ENCODE measurements at regions not wholly inside any gene's neighbourhood (a gene's known extent, or its start where the extent isn't known, plus 50 kb on each side); places are given as distances from the start of the nearest gene placed in this dataset.

GRCh38 chr2:35409762-35410161 lies 945.8 kb upstream of the CRIM1 start:
- no peak for ATAC-seq
- 84 to 100% methylated on average over 1 to 2 of the region's 2 CpGs for WGBS, 2 donors (ENCODE audit: low coverage in 1 of 2)
- no peak overlapping the region for H3K27ac ChIP-seq
- no peaks in the 10 kb centered on the region for H3K36me3 ChIP-seq
- H3K4me1 ChIP-seq = no peaks in the 10 kb centered on the region
- no peak overlapping the region for H3K4me3 ChIP-seq
- no peaks in the 10 kb centered on the region for H3K9me3 ChIP-seq
- TF ChIP-seq CTCF (IDR thresholded peaks at IDR 0.05) (no peak), EP300 (IDR thresholded peaks at IDR 0.05) (no peak), POLR2A (IDR thresholded peaks at IDR 0.05) (no peak), POLR2AphosphoS5 (IDR thresholded peaks at IDR 0.05) (no peak)
- no peaks in the 10 kb centered on the region for H3K27me3 ChIP-seq

- ATAC-seq = no peak
These were observed 947.3 kb upstream of the CRIM1 start for GRCh38 chr2:35408320-35408719.

GRCh38 chr2:35391736-35392442 lies 963.7 kb upstream of the CRIM1 start:
- H3K36me3 ChIP-seq = no peaks in the 10 kb centered on the region
- no peak overlapping the region for H3K27ac ChIP-seq
- no peaks in the 10 kb centered on the region for H3K9me3 ChIP-seq
- H3K4me3 ChIP-seq = no peak overlapping the region
- H3K27me3 ChIP-seq = no peaks in the 10 kb centered on the region
- H3K4me1 ChIP-seq = no peaks in the 10 kb centered on the region
- ATAC-seq = peak; percentile 31
- TF ChIP-seq EP300 (IDR thresholded peaks at IDR 0.05) (no peak), POLR2AphosphoS5 (IDR thresholded peaks at IDR 0.05) (no peak), CTCF (IDR thresholded peaks at IDR 0.05) (no peak), POLR2A (IDR thresholded peaks at IDR 0.05) (no peak)
- WGBS, 2 donors (ENCODE audit: low coverage in 1 of 2) = 92 to 93% methylated on average over 6 to 9 of the region's 22 CpGs

More at GRCh38 chr2:35408320-35408719, 947.3 kb upstream of the CRIM1 start:
- TF ChIP-seq POLR2AphosphoS5 (IDR thresholded peaks at IDR 0.05) (no peak), POLR2A (IDR thresholded peaks at IDR 0.05) (no peak), EP300 (IDR thresholded peaks at IDR 0.05) (no peak), CTCF (IDR thresholded peaks at IDR 0.05) (no peak)
- Histone ChIP-seq H3K4me1 (no peaks in the 10 kb centered on the region), H3K9me3 (no peaks in the 10 kb centered on the region), H3K36me3 (no peaks in the 10 kb centered on the region), H3K4me3 (no peak overlapping the region), H3K27ac (no peak overlapping the region), H3K27me3 (no peaks in the 10 kb centered on the region)

GRCh38 chr2:35378791-35379190 lies 976.8 kb upstream of the CRIM1 start:
- no peaks in the 10 kb centered on the region for H3K4me1 ChIP-seq
- H3K4me3 ChIP-seq = no peak overlapping the region
- no peaks in the 10 kb centered on the region for H3K27me3 ChIP-seq
- 56 to 62% methylated on average over 1 of the region's 1 CpG for WGBS, 2 donors (ENCODE audit: low coverage in 1 of 2)
- ATAC-seq = no peak
- H3K27ac ChIP-seq = no peak overlapping the region
- no peaks in the 10 kb centered on the region for H3K36me3 ChIP-seq
- TF ChIP-seq CTCF (IDR thresholded peaks at IDR 0.05) (no peak), POLR2A (IDR thresholded peaks at IDR 0.05) (no peak), EP300 (IDR thresholded peaks at IDR 0.05) (no peak), POLR2AphosphoS5 (IDR thresholded peaks at IDR 0.05) (no peak)
- no peaks in the 10 kb centered on the region for H3K9me3 ChIP-seq

- ATAC-seq = no peak
- Histone ChIP-seq H3K36me3 (no peaks in the 10 kb centered on the region), H3K4me3 (no peak overlapping the region), H3K9me3 (no peaks in the 10 kb centered on the region), H3K27me3 (no peaks in the 10 kb centered on the region), H3K27ac (no peak overlapping the region), H3K4me1 (peaks cover 0 to 8% (median 0%) of the 10 kb centered on the region in 3 donors)
- 84 to 96% methylated on average over 4 of the region's 4 CpGs for WGBS, 2 donors (ENCODE audit: low coverage in 1 of 2)
- TF ChIP-seq CTCF (IDR thresholded peaks at IDR 0.05) (no peak), POLR2AphosphoS5 (IDR thresholded peaks at IDR 0.05) (no peak), POLR2A (IDR thresholded peaks at IDR 0.05) (no peak), EP300 (IDR thresholded peaks at IDR 0.05) (no peak)
These were observed 980.7 kb upstream of the CRIM1 start for GRCh38 chr2:35374845-35375244.
